MM.1S (cell line): ENCODE measurements at regions not wholly inside any gene's neighbourhood (a gene's known extent, or its start where the extent isn't known, plus 50 kb on each side); places are given as distances from the start of the nearest gene placed in this dataset.

Experiments used
- DNase-seq: peaks from one replicate; pipeline ENCODE4 v3.0.0-alpha.2; 2015
- H2AFZ ChIP-seq: fragments of 300-600 bp; sonication (generic); 2 replicates; pipeline ENCODE4 v1.6.0; 2016; ENCODE audit warnings: antibody characterized with exemption, low read length
- H3F3A ChIP-seq: fragments of 300-600 bp; sonication (generic); 2 replicates; pipeline ENCODE4 v1.6.1; 2016; ENCODE audit warnings: mild to moderate bottlenecking, antibody characterized with exemption, low read length, moderate library complexity, mixed read lengths; ENCODE audit not compliant: insufficient read depth
- H3K27ac ChIP-seq: fragments of 300-600 bp; sonication (generic); 2 replicates; pipeline ENCODE4 v1.5.1; 2016; ENCODE audit warnings: mild to moderate bottlenecking, low read length
- H3K27me3 ChIP-seq: fragments of 300-600 bp; sonication (generic); replicated peaks from 2 replicates; pipeline ENCODE4 v1.6.0; 2016; ENCODE audit warnings: low read length; ENCODE audit not compliant: insufficient read depth
- H3K36me3 ChIP-seq: fragments of 300-600 bp; sonication (generic); replicated peaks from 2 replicates; pipeline ENCODE4 v1.6.1; 2016; ENCODE audit warnings: mild to moderate bottlenecking, low read length, mixed read lengths; ENCODE audit not compliant: insufficient read depth
- H3K4me1 ChIP-seq: fragments of 300-600 bp; sonication (generic); 2 replicates; pipeline ENCODE4 v1.6.1; 2016; ENCODE audit warnings: low read length, mixed read lengths
- H3K4me2 ChIP-seq: fragments of 300-600 bp; sonication (generic); 2 replicates; pipeline ENCODE4 v1.6.0; 2016; ENCODE audit warnings: low read depth, low read length
- H3K4me3 ChIP-seq: fragments of 300-600 bp; sonication (generic); 2 replicates; pipeline ENCODE4 v1.5.1; 2016; ENCODE audit warnings: low read length, mixed read lengths
- H3K79me2 ChIP-seq: fragments of 300-600 bp; sonication (generic); 2 replicates; pipeline ENCODE4 v1.6.1; 2016; ENCODE audit warnings: mixed run types, low read length, mixed read lengths
- H3K9ac ChIP-seq: fragments of 300-600 bp; sonication (generic); 2 replicates; pipeline ENCODE4 v1.6.1; 2016; ENCODE audit warnings: low read length, mixed read lengths
- H3K9me2 ChIP-seq: fragments of 300-600 bp; sonication (generic); replicated peaks from 2 replicates; pipeline ENCODE4 v1.6.1; 2016; ENCODE audit warnings: mild to moderate bottlenecking, low read length, mixed read lengths; ENCODE audit not compliant: insufficient read depth
- H3K9me3 ChIP-seq: fragments of 300-600 bp; sonication (generic); replicated peaks from 2 replicates; pipeline ENCODE4 v1.6.1; 2016; ENCODE audit warnings: mild to moderate bottlenecking, low read length, mixed read lengths; ENCODE audit not compliant: insufficient read depth
- H4K20me1 ChIP-seq: fragments of 300-600 bp; sonication (generic); 2 replicates; pipeline ENCODE4 v1.6.1; 2016; ENCODE audit warnings: mild to moderate bottlenecking, low read length, moderate library complexity, mixed read lengths; ENCODE audit not compliant: insufficient read depth
- CTCF ChIP-seq: fragments of 300-600 bp; sonication (generic); IDR thresholded peaks from 2 replicates; pipeline ENCODE4 v1.5.1; 2016; ENCODE audit warnings: antibody characterized with exemption, low read length, mixed read lengths
- EZH2 ChIP-seq: fragments of 300-600 bp; sonication (generic); optimal IDR thresholded peaks from 2 replicates; pipeline ENCODE3; 2017; ENCODE audit warnings: low read depth, mild to moderate bottlenecking, antibody characterized with exemption, low read length, mixed read lengths
- EZH2phosphoT487 ChIP-seq: fragments of 300-600 bp; sonication (generic); IDR thresholded peaks from 2 replicates; pipeline ENCODE4 v1.6.1; 2018; ENCODE audit warnings: antibody characterized with exemption, low read length

- Histone ChIP-seq H3K4me2 (no peak overlapping the region), H3K9ac (no peak overlapping the region), H3K9me3 (no peaks in the 10 kb centered on the region), H3K4me1 (no peaks in the 10 kb centered on the region), H3K27me3 (no peaks in the 10 kb centered on the region), H4K20me1 (no peaks in the 10 kb centered on the region), H3K27ac (no peak overlapping the region), H3F3A (no peaks in the 10 kb centered on the region), H3K9me2 (no peaks in the 10 kb centered on the region), H3K4me3 (no peak overlapping the region), H3K36me3 (no peaks in the 10 kb centered on the region), H3K79me2 (no peaks in the 10 kb centered on the region), H2AFZ (no peak overlapping the region)
- no peak for DNase-seq
- no peak for TF ChIP-seq EZH2phosphoT487
- no peak for TF ChIP-seq EZH2
- TF ChIP-seq CTCF: no peak
Measured at GRCh38 chr15:70586241-70586640, 177.1 kb downstream of the UACA start.

GRCh38 chr15:70585707-70586034 lies 177.7 kb downstream of the UACA start:
- no peaks in the 10 kb centered on the region for H3K4me1 ChIP-seq
- H3K36me3 ChIP-seq: no peaks in the 10 kb centered on the region
- H3K4me3 ChIP-seq: no peak overlapping the region
- DNase-seq: no peak
- H3K9me2 ChIP-seq: no peaks in the 10 kb centered on the region
- TF ChIP-seq EZH2phosphoT487: no peak
- no peak for TF ChIP-seq EZH2
- TF ChIP-seq CTCF: no peak
- H3K27me3 ChIP-seq: no peaks in the 10 kb centered on the region
- H3F3A ChIP-seq: no peaks in the 10 kb centered on the region
- H3K27ac ChIP-seq: no peak overlapping the region
- no peaks in the 10 kb centered on the region for H4K20me1 ChIP-seq
- H3K4me2 ChIP-seq: no peak overlapping the region
- H3K9me3 ChIP-seq: no peaks in the 10 kb centered on the region
- H2AFZ ChIP-seq: no peak overlapping the region
- H3K9ac ChIP-seq: no peak overlapping the region
- H3K79me2 ChIP-seq: no peaks in the 10 kb centered on the region

DNA sequence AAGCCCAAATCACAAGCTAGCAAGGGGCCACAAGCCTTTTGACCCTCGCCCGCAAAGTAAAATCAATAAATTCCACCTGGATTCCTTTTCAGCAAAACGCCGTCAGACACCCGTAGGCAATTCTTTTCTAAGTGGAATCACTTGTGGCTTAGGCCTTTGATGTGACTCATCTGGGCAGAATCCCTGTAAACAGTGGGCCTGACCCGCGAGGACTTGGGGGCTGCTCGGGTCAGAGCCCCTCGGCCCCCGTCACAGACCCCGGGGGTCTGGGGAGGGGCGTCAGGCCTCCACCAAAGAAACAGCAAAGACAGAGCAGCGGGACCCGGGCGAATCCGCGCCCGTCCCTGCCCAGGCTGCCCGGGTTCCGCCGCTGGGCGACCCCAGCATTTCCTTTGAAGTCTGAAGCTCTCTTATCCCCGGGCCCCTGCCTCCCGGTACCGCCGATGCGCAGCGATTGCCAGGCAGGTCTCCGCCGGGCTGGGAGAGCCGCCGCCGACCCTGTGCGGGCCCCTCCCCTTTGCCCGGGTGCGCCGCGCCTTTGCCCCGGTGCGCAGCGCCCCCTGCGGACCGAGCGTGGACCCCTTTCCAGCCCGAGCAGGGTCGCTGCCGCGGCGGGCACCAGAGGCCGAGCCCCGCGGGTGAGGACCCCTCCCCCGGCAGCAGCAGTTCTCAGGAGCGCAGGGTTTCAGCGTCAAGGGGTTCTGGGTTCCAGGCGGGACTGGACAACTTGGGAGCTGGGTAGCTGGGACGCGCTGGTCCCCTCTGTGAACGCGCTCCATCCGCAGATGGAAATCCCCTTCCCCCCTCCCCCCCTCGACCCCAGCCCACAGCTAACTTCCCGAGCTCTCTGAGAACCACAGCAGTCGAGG lies 178.3 kb downstream of the UACA start:
- Histone ChIP-seq H3K27ac (no peak overlapping the region), H3F3A (no peaks in the 10 kb centered on the region), H3K4me1 (no peaks in the 10 kb centered on the region), H3K36me3 (no peaks in the 10 kb centered on the region), H3K4me2 (no peak overlapping the region), H3K9me2 (no peaks in the 10 kb centered on the region), H3K9me3 (no peaks in the 10 kb centered on the region), H2AFZ (no peak overlapping the region), H3K27me3 (no peaks in the 10 kb centered on the region), H3K9ac (no peak overlapping the region), H3K4me3 (no peak overlapping the region), H3K79me2 (no peaks in the 10 kb centered on the region), H4K20me1 (no peaks in the 10 kb centered on the region)
- TF ChIP-seq EZH2phosphoT487 (no peak), EZH2 (no peak), CTCF (no peak)
- no peak for DNase-seq
